ENCODE measurements at regions not wholly inside any gene's neighbourhood (a gene's known extent, or its start where the extent isn't known, plus 50 kb on each side); places are given as distances from the start of the nearest gene placed in this dataset.
"Not testable (repeated sequence)": the region's sequence is repeated elsewhere in the genome, so short reads cannot be mapped to it uniquely, and the experiment has no call there.

DNA sequence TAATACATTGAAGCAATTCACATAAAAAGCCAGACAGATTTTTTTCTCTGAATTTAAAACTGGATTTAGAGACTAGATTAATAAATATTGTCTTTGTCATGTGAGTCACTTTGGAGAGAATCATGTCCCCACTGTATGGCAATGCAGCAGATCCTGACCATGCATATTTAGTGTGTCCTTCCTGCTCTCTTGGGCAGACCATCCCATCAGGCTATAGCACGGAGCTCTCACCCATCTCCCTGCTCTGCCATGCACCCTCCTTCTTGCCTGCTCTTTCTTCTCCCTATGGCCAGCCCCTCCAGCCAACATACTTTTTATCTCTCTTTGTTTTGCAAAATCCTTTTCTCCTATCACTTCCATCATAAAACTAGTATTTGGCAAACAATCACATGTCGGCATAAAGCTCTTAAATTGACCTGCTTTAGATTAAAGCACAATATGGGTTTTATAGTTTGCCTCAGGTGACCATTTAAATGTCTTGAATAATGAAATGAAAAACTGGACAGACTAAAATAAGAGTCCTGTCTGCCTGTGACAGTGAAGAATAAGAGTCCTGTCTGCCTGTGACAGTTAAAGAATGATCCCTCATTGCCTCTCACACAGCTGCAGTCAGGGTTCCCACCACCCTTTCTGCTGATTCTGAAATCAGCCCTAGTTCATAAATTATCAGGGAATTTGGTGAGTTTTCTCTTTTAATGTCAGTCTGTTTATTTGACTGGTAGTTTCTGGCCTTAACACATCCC is 315.0 kb upstream of the PLGLB2 start:
- DNase-seq; H3K27ac ChIP-seq; in situ Hi-C loops (cut with HindIII; ENCODE audit: low pct_ligation_motif_present, low sequenced_read_pairs); H3K36me3 ChIP-seq (replicated peaks); H3K27me3 ChIP-seq (replicated peaks); H3K4me3 ChIP-seq (ENCODE audit: low read depth, low read length): not testable (repeated sequence)

DNA sequence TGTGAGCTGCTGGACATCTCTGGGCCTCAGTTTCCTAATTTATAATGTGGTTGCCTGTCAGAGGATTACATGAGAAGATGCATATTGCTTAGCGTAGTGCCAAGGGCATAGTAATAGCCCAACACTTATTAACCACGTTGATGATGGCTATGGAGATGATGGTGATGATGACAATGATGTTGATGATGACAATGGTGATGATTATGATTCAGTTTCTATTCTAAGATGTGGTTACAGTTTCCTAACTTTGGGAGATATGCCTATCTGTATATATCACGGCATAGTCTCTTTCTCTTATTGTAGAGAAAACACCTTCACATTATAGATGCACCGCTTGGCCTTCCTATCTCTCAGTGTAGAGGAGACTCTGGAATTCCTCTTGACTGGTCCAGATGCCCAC is 311.9 kb upstream of the PLGLB2 start:
- H3K27ac ChIP-seq; in situ Hi-C loops (cut with HindIII; ENCODE audit: low pct_ligation_motif_present, low sequenced_read_pairs); H3K36me3 ChIP-seq (replicated peaks); H3K4me3 ChIP-seq (ENCODE audit: low read depth, low read length); DNase-seq; H3K27me3 ChIP-seq (replicated peaks): not testable (repeated sequence)

DNA sequence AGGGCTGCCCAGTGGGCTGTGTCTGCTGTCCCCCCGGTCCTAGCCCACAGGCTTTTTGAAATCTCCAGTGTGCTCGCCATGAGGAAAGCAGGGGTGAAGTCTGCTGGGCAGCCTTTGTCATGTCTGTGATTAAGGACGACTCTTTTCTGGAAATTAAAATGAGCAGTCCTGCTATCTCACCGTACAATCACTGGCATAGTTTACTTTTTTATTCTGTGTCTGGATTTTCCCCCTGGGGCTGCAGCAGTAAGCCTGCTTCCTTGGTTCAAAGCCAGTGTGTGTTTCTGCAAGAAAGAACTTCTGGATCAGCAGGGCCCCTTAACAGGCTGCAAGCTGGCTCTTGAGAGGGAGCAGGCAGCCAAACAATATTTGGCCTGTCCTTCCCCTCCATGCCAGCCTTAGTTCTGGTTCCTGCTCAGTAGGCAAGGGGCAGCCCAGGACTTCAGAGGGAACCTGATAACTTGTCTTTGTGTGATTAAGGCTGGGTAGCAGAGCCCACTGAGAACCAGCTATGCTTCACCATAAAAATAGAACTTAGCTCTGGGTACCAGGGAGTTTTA is 310.1 kb upstream of the PLGLB2 start:
- H3K27me3 ChIP-seq (replicated peaks); H3K36me3 ChIP-seq (replicated peaks); in situ Hi-C loops (cut with HindIII; ENCODE audit: low pct_ligation_motif_present, low sequenced_read_pairs); H3K27ac ChIP-seq; H3K4me3 ChIP-seq (ENCODE audit: low read depth, low read length); DNase-seq: not testable (repeated sequence)

DNA sequence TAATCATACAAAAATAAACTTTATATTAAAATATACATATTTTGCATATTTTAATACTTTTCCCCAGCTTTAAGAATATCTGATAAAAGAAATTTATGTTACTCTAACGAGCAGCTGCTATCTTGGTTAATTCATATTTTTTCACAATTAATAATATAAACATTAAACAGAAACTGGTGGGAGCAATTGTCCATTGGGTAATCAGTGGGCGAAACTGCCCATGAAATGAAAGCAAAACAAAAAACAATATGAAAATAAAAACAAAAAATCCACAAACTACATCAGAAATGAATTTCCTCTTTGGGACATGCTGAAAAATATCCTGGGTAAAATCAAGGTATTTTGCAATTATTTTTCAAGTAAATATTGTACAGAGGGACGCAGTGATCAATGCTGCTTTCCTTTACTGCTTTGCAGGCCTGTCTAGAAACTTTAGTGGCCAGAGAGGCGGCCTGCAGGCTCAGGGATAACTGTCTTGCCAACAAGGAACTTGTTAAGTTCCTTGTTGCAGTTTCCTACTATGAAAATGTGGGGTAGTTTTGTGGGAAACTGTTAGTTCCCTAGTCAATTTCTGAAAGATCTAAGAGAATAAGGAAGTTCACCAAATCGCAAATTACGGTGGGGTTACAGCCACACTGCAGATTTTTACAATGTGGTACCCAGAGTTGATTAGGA is 309.0 kb upstream of the PLGLB2 start:
- H3K36me3 ChIP-seq (replicated peaks); in situ Hi-C loops (cut with HindIII; ENCODE audit: low pct_ligation_motif_present, low sequenced_read_pairs); H3K27me3 ChIP-seq (replicated peaks); H3K27ac ChIP-seq; H3K4me3 ChIP-seq (ENCODE audit: low read depth, low read length); DNase-seq: not testable (repeated sequence)

DNA sequence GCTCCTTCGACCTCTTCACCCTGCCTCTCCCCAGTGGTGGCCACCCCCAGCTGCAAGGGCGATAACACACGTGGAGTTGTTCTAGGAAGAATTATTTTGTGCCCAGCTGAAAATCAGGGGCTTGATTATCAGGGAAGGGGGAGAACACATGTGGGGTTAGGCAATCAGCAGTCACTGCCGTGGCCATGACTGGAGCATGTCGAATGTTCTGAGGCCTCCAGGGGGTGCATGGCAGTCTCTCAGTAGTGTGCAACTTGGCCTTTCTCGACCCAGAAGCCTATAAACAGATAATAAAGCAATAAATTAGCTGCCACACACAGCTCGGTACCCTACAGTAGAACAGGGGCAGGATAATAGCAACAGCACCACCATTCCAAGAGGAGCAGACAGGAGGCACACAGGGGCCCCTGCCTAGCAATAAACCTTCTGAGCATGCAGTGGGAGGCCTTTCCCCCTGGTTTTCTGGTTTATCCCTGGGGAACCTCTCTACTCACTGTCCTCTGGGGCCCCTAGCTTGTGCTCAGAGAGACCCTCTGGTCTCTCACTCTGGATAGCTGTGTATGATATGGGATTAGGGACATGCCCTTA is 308.2 kb upstream of the PLGLB2 start:
- H3K4me3 ChIP-seq (ENCODE audit: low read depth, low read length); H3K27ac ChIP-seq; H3K27me3 ChIP-seq (replicated peaks); DNase-seq; H3K36me3 ChIP-seq (replicated peaks); in situ Hi-C loops (cut with HindIII; ENCODE audit: low pct_ligation_motif_present, low sequenced_read_pairs): not testable (repeated sequence)
- TF ChIP-seq, protein P1, sequence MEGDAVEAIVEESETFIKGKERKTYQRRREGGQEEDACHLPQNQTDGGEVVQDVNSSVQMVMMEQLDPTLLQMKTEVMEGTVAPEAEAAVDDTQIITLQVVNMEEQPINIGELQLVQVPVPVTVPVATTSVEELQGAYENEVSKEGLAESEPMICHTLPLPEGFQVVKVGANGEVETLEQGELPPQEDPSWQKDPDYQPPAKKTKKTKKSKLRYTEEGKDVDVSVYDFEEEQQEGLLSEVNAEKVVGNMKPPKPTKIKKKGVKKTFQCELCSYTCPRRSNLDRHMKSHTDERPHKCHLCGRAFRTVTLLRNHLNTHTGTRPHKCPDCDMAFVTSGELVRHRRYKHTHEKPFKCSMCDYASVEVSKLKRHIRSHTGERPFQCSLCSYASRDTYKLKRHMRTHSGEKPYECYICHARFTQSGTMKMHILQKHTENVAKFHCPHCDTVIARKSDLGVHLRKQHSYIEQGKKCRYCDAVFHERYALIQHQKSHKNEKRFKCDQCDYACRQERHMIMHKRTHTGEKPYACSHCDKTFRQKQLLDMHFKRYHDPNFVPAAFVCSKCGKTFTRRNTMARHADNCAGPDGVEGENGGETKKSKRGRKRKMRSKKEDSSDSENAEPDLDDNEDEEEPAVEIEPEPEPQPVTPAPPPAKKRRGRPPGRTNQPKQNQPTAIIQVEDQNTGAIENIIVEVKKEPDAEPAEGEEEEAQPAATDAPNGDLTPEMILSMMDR (IDR thresholded peaks at IDR 0.05; ENCODE audit: low read depth, low read length, missing control alignments), result peak; percentile 5

DNA sequence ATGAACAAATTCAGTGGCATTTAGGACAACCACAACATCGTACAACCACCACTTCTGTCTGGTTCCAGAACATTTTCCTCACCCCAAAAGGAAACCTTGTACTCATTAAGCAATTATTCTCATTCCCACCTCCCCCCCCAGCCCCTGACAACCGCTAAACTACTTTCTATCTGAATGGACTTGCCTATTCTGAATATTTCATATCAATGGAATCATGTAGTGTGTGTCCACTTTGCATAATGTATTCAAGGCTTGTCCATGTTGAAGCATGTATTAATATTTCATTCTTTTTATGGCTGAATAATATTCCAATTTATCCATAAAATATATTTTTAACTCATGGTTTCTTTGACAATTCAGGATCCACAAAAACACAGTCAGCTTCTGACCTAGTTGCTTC is 307.2 kb upstream of the PLGLB2 start:
- H3K36me3 ChIP-seq (replicated peaks); in situ Hi-C loops (cut with HindIII; ENCODE audit: low pct_ligation_motif_present, low sequenced_read_pairs); H3K27me3 ChIP-seq (replicated peaks); DNase-seq; H3K4me3 ChIP-seq (ENCODE audit: low read depth, low read length); H3K27ac ChIP-seq: not testable (repeated sequence)

DNA sequence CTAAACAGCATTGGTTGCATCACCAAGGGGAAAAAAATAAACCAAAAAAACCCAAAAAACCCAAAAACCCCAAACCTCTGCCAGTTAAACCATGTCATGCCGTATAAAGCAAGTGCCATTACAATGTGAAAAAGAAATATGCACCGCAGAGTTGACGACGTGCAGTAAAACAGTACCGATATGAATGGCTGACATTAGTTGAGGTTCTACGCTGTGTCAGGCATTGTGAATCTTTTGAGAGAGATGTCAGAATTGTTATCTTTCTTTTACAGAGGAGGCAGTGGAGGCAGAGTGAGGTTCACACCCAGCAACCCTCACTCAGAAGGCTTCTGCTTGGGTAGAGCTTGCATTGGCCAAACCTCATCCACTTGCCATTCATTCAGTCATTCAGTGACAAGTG is 306.5 kb upstream of the PLGLB2 start:
- in situ Hi-C loops (cut with HindIII; ENCODE audit: low pct_ligation_motif_present, low sequenced_read_pairs); H3K27ac ChIP-seq; H3K4me3 ChIP-seq (ENCODE audit: low read depth, low read length): not testable (repeated sequence)

DNA sequence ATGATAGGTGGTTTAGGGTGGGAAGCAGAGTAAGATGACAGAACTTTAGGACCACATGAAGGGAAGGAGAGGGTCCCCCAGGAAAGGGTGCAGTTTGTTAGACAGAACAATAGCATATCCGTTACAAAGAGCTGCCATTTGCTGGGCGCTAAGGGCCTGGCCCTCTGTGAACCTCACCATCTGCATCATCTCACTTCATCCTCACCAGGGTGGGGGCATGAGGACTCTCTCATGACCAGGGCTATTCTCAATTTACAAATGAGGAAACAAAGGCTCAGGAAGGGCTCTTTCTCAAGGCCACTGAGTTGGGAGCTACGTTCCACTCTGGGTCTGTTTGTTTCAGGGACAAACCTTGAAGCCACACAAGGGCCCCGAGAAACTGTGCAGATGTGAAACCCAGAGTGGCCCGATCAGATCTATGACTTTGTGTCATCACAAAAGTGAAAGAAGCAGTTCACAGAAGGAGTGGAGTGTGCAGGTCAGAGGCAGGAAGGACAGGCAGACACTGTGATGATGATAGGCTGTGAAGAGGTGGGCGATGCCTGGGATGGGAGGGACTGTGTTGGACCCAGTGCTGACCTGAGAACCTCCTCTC is 304.8 kb upstream of the PLGLB2 start:
- DNase-seq; H3K36me3 ChIP-seq (replicated peaks); in situ Hi-C loops (cut with HindIII; ENCODE audit: low pct_ligation_motif_present, low sequenced_read_pairs); H3K27ac ChIP-seq; H3K4me3 ChIP-seq (ENCODE audit: low read depth, low read length); H3K27me3 ChIP-seq (replicated peaks): not testable (repeated sequence)

More for the DNA sequence above, 306.5 kb upstream of the PLGLB2 start:
- DNase-seq; H3K27me3 ChIP-seq (replicated peaks); H3K36me3 ChIP-seq (replicated peaks): not testable (repeated sequence)

DNA sequence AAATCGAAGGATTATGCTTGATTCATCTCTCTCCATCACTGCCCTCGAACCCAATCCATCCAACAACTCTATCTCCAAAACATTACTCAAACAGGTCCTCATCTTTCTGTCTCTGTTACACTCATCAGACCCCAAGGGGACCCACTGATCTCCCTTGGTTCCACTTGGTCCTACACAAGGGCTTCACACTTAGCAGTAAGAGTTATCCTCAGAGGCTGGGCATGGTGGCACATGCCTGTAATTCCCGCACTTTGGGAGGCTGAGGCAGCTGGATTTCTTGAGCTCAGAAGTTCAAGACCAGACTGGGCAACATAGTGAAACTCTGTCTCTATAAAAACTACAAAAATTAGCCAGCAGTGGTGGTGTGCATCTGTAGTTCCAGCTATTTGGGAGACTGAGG is 302.9 kb upstream of the PLGLB2 start:
- in situ Hi-C loops (cut with HindIII; ENCODE audit: low pct_ligation_motif_present, low sequenced_read_pairs); H3K27me3 ChIP-seq (replicated peaks); H3K27ac ChIP-seq; H3K4me3 ChIP-seq (ENCODE audit: low read depth, low read length); DNase-seq; H3K36me3 ChIP-seq (replicated peaks): not testable (repeated sequence)

DNA sequence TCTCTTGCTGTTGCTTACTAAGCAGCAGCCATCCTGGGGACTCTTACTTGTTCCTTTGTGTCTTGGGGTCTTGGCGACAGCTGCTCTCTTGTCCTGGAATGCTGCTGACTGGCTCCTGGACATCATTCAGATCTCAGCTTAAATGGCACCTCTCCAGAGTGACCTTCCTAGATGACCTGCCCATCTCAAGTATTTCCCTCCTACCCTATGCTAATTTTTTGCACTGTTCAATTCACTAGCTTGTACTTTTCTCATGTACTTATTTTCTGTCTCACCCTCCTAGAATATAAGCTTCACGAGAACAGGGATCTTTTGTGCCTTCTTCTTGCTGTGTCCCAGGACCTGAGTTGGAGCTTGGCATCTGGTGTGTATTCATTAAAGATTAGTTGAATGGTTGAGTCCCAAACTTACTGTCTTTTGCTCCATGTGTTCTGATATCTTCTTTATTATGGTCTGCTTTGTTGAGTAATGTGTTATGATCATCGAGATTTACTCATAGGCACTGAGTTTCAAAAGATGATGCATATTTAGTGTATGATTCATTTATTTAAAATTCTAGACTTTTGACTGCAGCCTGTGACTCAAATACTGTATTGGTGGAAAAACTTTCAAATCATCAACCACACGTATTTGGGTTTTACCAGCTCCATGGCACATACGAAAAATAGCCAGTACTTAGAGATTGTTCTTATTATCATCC is 302.1 kb upstream of the PLGLB2 start:
- DNase-seq; H3K4me3 ChIP-seq (ENCODE audit: low read depth, low read length); H3K27ac ChIP-seq; in situ Hi-C loops (cut with HindIII; ENCODE audit: low pct_ligation_motif_present, low sequenced_read_pairs); H3K36me3 ChIP-seq (replicated peaks); H3K27me3 ChIP-seq (replicated peaks): not testable (repeated sequence)

DNA sequence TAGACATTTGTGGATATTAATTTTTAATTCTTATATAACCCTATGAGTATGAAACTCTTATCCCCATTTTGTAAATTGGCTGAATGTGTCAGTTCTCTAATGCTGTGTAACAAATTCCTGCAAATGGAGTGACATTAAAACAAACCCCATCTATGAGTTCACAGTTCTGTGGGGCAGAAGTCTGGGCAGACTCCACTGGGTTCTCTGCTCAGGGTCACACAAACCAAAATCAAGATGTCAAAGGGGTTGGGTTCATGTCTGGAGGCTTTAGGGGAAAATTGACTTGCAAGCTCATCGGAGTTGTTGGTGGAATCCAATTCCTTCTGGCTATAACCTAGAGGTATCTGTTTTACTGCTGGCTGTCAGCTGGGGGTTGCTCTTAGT is 301.6 kb upstream of the PLGLB2 start:
- H3K36me3 ChIP-seq (replicated peaks); H3K4me3 ChIP-seq (ENCODE audit: low read depth, low read length); H3K27me3 ChIP-seq (replicated peaks); H3K27ac ChIP-seq; DNase-seq; in situ Hi-C loops (cut with HindIII; ENCODE audit: low pct_ligation_motif_present, low sequenced_read_pairs): not testable (repeated sequence)

DNA sequence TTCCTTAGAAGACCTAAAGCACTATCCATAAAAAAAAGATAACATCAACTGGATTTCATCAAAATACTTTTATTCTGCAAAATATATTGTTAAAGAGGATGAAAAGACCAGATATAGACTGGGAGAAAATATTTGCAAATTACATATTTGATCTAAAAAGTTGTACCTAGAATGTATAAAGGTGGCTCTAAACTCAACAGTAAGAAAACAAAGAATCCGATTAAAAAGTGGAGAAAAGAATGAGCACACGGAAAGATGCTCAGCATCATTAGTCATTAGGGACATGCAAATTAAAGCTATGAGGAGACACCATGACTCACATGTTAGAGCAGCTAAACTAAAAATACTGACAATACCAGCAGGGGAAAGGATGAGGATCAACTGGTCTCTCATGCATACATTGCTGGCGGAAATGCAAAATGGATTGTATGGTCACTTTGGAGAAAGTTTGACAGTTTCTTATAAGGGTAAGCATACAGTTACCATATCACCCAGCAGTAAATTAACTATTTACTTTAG is 298.4 kb upstream of the PLGLB2 start:
- in situ Hi-C loops (cut with HindIII; ENCODE audit: low pct_ligation_motif_present, low sequenced_read_pairs); H3K27ac ChIP-seq; H3K27me3 ChIP-seq (replicated peaks); H3K36me3 ChIP-seq (replicated peaks); DNase-seq; H3K4me3 ChIP-seq (ENCODE audit: low read depth, low read length): not testable (repeated sequence)
